CD14-positive monocyte (primary cell): ENCODE measurements at regions not wholly inside any gene's neighbourhood (a gene's known extent, or its start where the extent isn't known, plus 50 kb on each side); places are given as distances from the start of the nearest gene placed in this dataset.

Experiments used
- DNase-seq, 3 donors: peaks; one replicate each; pipeline ENCODE4 v3.0.0-alpha.2; 2011 to 2022
- H2AFZ ChIP-seq: 2 replicates; pipeline ENCODE4 v1.6.0; 2012; ENCODE audit warnings: mild to moderate bottlenecking, low read depth, low read length, inconsistent platforms; ENCODE audit not compliant: insufficient read depth, poor library complexity, severe bottlenecking
- H3K27ac ChIP-seq, 2 donors: 1 replicate in 1 of 2; 2 replicates in 1 of 2; pipeline ENCODE4 v1.5.1; 2012 to 2013; ENCODE audit warnings: low read length in 2 of 2, control low read depth in 1 of 2, inconsistent platforms in 1 of 2, low read depth in 1 of 2, mild to moderate bottlenecking in 1 of 2
- H3K27me3 ChIP-seq, 2 donors: one replicate each; pipeline versions ENCODE4 v1.6.0 to v1.6.1; 2011 to 2013; ENCODE audit warnings: low read length in 2 of 2; ENCODE audit not compliant: control insufficient read depth in 2 of 2, insufficient read depth in 2 of 2
- H3K36me3 ChIP-seq, 2 donors: replicated peaks in 1 of 2; 1 replicate in 1 of 2; 2 replicates in 1 of 2; pipeline versions ENCODE4 v1.5.1 to v1.6.1; 2012 to 2013; ENCODE audit warnings: low read length in 2 of 2, control low read depth in 1 of 2, inconsistent platforms in 1 of 2, mild to moderate bottlenecking in 1 of 2; ENCODE audit not compliant: insufficient read depth in 2 of 2, control insufficient read depth in 1 of 2
- H3K4me1 ChIP-seq, 2 donors: 1 replicate in 1 of 2; 2 replicates in 1 of 2; pipeline versions ENCODE4 v1.5.1 to v1.6.1; 2012 to 2013; ENCODE audit warnings: low read length in 2 of 2, control low read depth in 1 of 2, inconsistent platforms in 1 of 2, mild to moderate bottlenecking in 1 of 2, moderate library complexity in 1 of 2; ENCODE audit not compliant: insufficient read depth in 2 of 2, control insufficient read depth in 1 of 2
- H3K4me2 ChIP-seq: replicated peaks from 2 replicates; pipeline ENCODE3; 2012; ENCODE audit warnings: low read length, moderate library complexity, mild to moderate bottlenecking; ENCODE audit not compliant: poor library complexity, severe bottlenecking; ENCODE audit errors: extremely low read depth
- H3K4me3 ChIP-seq, 3 experiments: fragments of 200-600 bp in 1 of 3; sonication (generic) in 1 of 3; replicated peaks in 1 of 3; 1 replicate in 2 of 3; 2 replicates in 1 of 3; pipeline ENCODE4 v1.5.1; 2011 to 2013; ENCODE audit warnings: low read length in 3 of 3, mild to moderate bottlenecking in 3 of 3, control low read depth in 2 of 3, low read depth in 2 of 3, inconsistent platforms in 1 of 3, moderate library complexity in 1 of 3
- H3K79me2 ChIP-seq: 2 replicates; pipeline ENCODE4 v1.6.0; 2012; ENCODE audit warnings: mild to moderate bottlenecking, control low read depth, inconsistent platforms, low read length, moderate library complexity; ENCODE audit not compliant: insufficient read depth
- H3K9ac ChIP-seq: 2 replicates; pipeline ENCODE4 v1.6.0; 2017; ENCODE audit warnings: low read length, mild to moderate bottlenecking; ENCODE audit not compliant: insufficient read depth, poor library complexity, severe bottlenecking
- H3K9me3 ChIP-seq, 2 donors: replicated peaks in 1 of 2; 1 replicate in 1 of 2; 2 replicates in 1 of 2; pipeline versions ENCODE4 v1.5.1 to v1.6.1; 2012 to 2013; ENCODE audit warnings: low read length in 2 of 2, control low read depth in 1 of 2; ENCODE audit not compliant: control insufficient read depth in 1 of 2, insufficient read depth in 1 of 2
- H4K20me1 ChIP-seq: 2 replicates; pipeline ENCODE4 v1.6.0; 2012; ENCODE audit warnings: mild to moderate bottlenecking, low read length, control low read depth, moderate library complexity; ENCODE audit not compliant: insufficient read depth
- H3K27ac Mint-ChIP-seq, 7 donors: one replicate each; pipeline ENCODE4 v1.8.0; 2020; ENCODE audit warnings: mild to moderate bottlenecking in 7 of 7, mixed read lengths in 7 of 7, moderate library complexity in 6 of 7, inconsistent platforms in 2 of 7
- H3K27me3 Mint-ChIP-seq, 3 donors: one replicate each; pipeline ENCODE4 v1.8.0; 2021 to 2022; ENCODE audit warnings: low read depth in 3 of 3, mild to moderate bottlenecking in 3 of 3, mixed read lengths in 3 of 3, moderate library complexity in 3 of 3, inconsistent platforms in 1 of 3
- H3K36me3 Mint-ChIP-seq, 2 donors: one replicate each; pipeline ENCODE4 v1.8.0; 2020; ENCODE audit warnings: mixed read lengths in 2 of 2, inconsistent platforms in 1 of 2, mild to moderate bottlenecking in 1 of 2
- H3K4me1 Mint-ChIP-seq: one replicate; pipeline ENCODE4 v1.8.0; 2020; ENCODE audit warnings: mild to moderate bottlenecking, mixed read lengths
- H3K4me3 Mint-ChIP-seq, 2 donors: one replicate each; pipeline ENCODE4 v1.8.0; 2020; ENCODE audit warnings: mild to moderate bottlenecking in 2 of 2, mixed read lengths in 2 of 2, moderate library complexity in 1 of 2
- H3K9me3 Mint-ChIP-seq, 7 donors: one replicate each; pipeline ENCODE4 v1.8.0; 2020 to 2022; ENCODE audit warnings: mixed read lengths in 7 of 7, mild to moderate bottlenecking in 6 of 7, moderate library complexity in 6 of 7, inconsistent platforms in 2 of 7
- CTCF ChIP-seq: fragments of 200-600 bp; IDR thresholded peaks from one replicate; pipeline ENCODE4 v1.8.0; 2022; ENCODE audit warnings: antibody characterized with exemption, mild to moderate bottlenecking
- WGBS: methylation state at CpG from one replicate; pipeline ENCODE4 v1.1.5; 2013; ENCODE audit warnings: missing lambda C conversion rate; ENCODE audit not compliant: insufficient coverage; 5-methylcytosine and 5-hydroxymethylcytosine counted together
- intact Hi-C, 2 donors: fragments of 100-400 bp; cut with micrococcal nuclease; formaldehyde crosslinking; loops; one replicate each; pipeline versions ENCODE4 v1.15.0 to v1.15.1; 2023

- Mint-ChIP-seq H3K4me3 (no peak overlapping the region), H3K4me1 (no peaks in the 10 kb centered on the region), H3K27ac (no peak overlapping the region), H3K9me3 (peaks cover 0 to 7% (median 2%) of the 10 kb centered on the region in 7 donors), H3K36me3 (no peaks in the 10 kb centered on the region), H3K27me3 (peaks cover 0 to 2% (median 2%) of the 10 kb centered on the region in 3 donors)
- no peak overlapping the region for H3K4me2 ChIP-seq
- H3K9ac ChIP-seq = no peak overlapping the region
- no peak overlapping the region for H3K4me3 ChIP-seq
- H3K36me3 ChIP-seq = no peaks in the 10 kb centered on the region
- H2AFZ ChIP-seq = no peak overlapping the region
- no peak for DNase-seq
- no peaks in the 10 kb centered on the region for H4K20me1 ChIP-seq
- no peaks in the 10 kb centered on the region for H3K27me3 ChIP-seq
- no peak overlapping the region for H3K27ac ChIP-seq
- H3K4me1 ChIP-seq = no peaks in the 10 kb centered on the region
- intact Hi-C loops = no loop called here
- H3K79me2 ChIP-seq = no peaks in the 10 kb centered on the region
- no peaks in the 10 kb centered on the region for H3K9me3 ChIP-seq
- TF ChIP-seq CTCF = no peak
- no CpG with 5 or more reads among the region's 2 CpGs for WGBS
Measured at GRCh38 chr12:38998887-38999482, 93.6 kb upstream of the CPNE8 start.

- Histone ChIP-seq H3K36me3 (no peaks in the 10 kb centered on the region), H3K9ac (no peak overlapping the region), H3K4me2 (no peak overlapping the region), H2AFZ (no peak overlapping the region), H3K9me3 (no peaks in the 10 kb centered on the region), H3K4me1 (no peaks in the 10 kb centered on the region), H3K4me3 (no peak overlapping the region), H3K27me3 (no peaks in the 10 kb centered on the region), H3K79me2 (no peaks in the 10 kb centered on the region), H4K20me1 (no peaks in the 10 kb centered on the region), H3K27ac (no peak overlapping the region)
- H3K36me3 Mint-ChIP-seq = no peaks in the 10 kb centered on the region
- no peaks in the 10 kb centered on the region for H3K4me1 Mint-ChIP-seq
- H3K9me3 Mint-ChIP-seq = peaks cover 0 to 6% (median 3%) of the 10 kb centered on the region in 7 donors
- intact Hi-C loops = no loop called here
- TF ChIP-seq CTCF = no peak
- DNase-seq = no peak
- H3K4me3 Mint-ChIP-seq = no peak overlapping the region
- H3K27ac Mint-ChIP-seq = no peak overlapping the region
- no peaks in the 10 kb centered on the region for H3K27me3 Mint-ChIP-seq
- no CpG with 5 or more reads among the region's 3 CpGs for WGBS
Measured at GRCh38 chr12:38995249-38995648, 89.9 kb upstream of the CPNE8 start.
